ENCODE measurements at regions not wholly inside any gene's neighbourhood (a gene's known extent, or its start where the extent isn't known, plus 50 kb on each side); places are given as distances from the start of the nearest gene placed in this dataset.

- TF ChIP-seq EZH2 (IDR thresholded peaks at IDR 0.05; ENCODE audit: low read depth, low read length, severe bottlenecking), result no peak
- no peak for TF ChIP-seq CTCF (IDR thresholded peaks at IDR 0.05; ENCODE audit: control extremely low read depth in 1 of 3, insufficient read depth in 1 of 3, low read depth in 1 of 3, low read length in 3 of 3)
- TF ChIP-seq POLR2AphosphoS5 (IDR thresholded peaks at IDR 0.05; ENCODE audit: low read depth, low read length), result no peak
- no peak for TF ChIP-seq ASH2L (IDR thresholded peaks at IDR 0.05; ENCODE audit: low read length)
These were observed 111.2 kb upstream of the CEP126 start for GRCh38 chr11:101803651-101804050.
